Ascending aorta (tissue), 2 donors: ENCODE measurements at regions not wholly inside any gene's neighbourhood (a gene's known extent, or its start where the extent isn't known, plus 50 kb on each side); places are given as distances from the start of the nearest gene placed in this dataset.

Experiments
- DNase-seq, 2 donors: peaks; one replicate each; pipeline ENCODE4 v3.0.0-alpha.2; 2019; ENCODE audit warnings: low spot score in 2 of 2
- H3K27ac ChIP-seq, 2 donors: fragments of 200-600 bp; sonication (generic); one replicate each; pipeline ENCODE4 v1.5.1; 2016 to 2017; ENCODE audit warnings: mild to moderate bottlenecking in 1 of 2
- H3K27me3 ChIP-seq: fragments of 200-600 bp; sonication (generic); one replicate; pipeline ENCODE4 v1.5.1; 2017
- H3K36me3 ChIP-seq, 2 donors: fragments of 200-600 bp; sonication (generic); one replicate each; pipeline ENCODE4 v1.5.1; 2016
- H3K4me1 ChIP-seq, 2 donors: fragments of 200-600 bp; sonication (generic); one replicate each; pipeline ENCODE4 v1.5.1; 2016 to 2017; ENCODE audit warnings: mild to moderate bottlenecking in 1 of 2
- H3K4me3 ChIP-seq, 2 donors: fragments of 200-600 bp; sonication (generic); one replicate each; pipeline ENCODE4 v1.5.1; 2016 to 2017; ENCODE audit warnings: mild to moderate bottlenecking in 1 of 2
- H3K9me3 ChIP-seq, 2 donors: fragments of 200-600 bp; sonication (generic); one replicate each; pipeline ENCODE4 v1.5.1; 2016
- CTCF ChIP-seq, 3 experiments: fragments of 200-600 bp in 2 of 3; fragments of 450-650 bp in 1 of 3; sonication (generic) in 2 of 3; IDR thresholded peaks; one replicate each; pipeline ENCODE4 v1.5.1; 2016 to 2019; ENCODE audit warnings: antibody characterized with exemption in 3 of 3, mild to moderate bottlenecking in 1 of 3, moderate library complexity in 1 of 3
- intact Hi-C: fragments of 100-400 bp; cut with DNase I; formaldehyde crosslinking; loops from one replicate; pipeline ENCODE4 v1.15.1; 2023

DNA sequence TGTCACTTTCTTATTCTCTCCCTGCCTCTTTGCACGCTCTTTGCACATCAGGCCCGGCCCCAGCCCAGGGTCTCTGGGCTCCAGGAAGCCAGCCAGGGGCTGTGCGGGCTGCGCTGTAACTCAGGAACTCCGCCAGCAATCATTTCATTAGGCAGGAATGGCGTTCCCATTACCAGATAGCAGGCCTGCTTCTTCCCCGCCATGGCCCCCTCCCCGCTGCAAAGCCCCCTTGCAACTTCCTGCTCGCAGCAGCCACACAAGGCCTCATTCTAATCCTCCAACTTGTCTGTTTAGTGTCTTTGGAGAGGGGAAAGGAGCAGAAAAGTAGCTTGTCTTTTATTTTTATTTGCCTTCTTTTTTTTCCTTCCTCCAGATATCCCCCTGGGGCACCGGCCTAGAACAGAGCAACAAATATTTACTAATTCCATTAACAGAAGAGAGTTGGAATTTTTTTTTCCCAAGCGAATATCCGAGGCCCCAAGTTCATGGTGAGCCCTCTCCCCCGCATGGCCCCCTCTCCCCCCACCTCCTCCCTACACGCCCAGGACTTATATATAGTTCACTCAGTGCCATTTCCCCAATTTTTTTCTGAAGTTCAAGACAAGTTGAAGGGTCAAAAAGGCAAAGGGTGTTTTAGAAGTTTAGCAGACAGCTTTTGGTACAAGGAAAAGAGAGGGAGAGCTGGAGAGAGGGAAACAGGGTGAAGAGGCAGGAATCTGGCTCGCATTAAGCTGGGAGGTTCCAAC lies 329.4 kb upstream of the TBX3 start:
- no peak overlapping the region for H3K27ac ChIP-seq
- no peaks in the 10 kb centered on the region for H3K9me3 ChIP-seq
- no peak overlapping the region for H3K4me3 ChIP-seq
- H3K36me3 ChIP-seq, result no peaks in the 10 kb centered on the region
- intact Hi-C loops, result no loop called here
- no peak for DNase-seq
- no peaks in the 10 kb centered on the region for H3K27me3 ChIP-seq
- TF ChIP-seq CTCF (IDR thresholded peaks at IDR 0.05), result no peak
- no peaks in the 10 kb centered on the region for H3K4me1 ChIP-seq

- H3K27ac ChIP-seq, result no peak overlapping the region
These were observed 328.9 kb upstream of the TBX3 start for GRCh38 chr12:115012861-115013235.

DNA sequence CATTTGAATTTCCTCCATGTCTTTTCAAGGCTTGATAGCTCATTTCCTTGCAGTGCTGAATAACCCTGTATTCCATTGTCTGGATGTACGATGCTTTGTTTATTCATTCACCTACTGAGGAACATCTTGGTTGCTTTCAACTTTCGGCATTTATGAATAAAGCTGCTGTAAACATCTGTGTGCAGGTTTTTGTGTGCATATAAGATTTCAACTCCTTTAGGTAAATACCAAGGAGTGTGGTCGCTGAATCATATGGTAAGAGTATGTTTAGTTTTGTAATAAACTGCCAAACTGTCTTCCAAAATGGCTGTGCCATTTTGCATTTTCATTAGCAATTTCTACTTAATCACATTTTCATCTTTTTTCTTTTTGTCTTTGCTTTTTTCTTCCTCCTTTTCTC lies 327.7 kb upstream of the TBX3 start:
- Histone ChIP-seq H3K9me3 (no peaks in the 10 kb centered on the region), H3K27me3 (no peaks in the 10 kb centered on the region), H3K36me3 (no peaks in the 10 kb centered on the region), H3K4me1 (no peaks in the 10 kb centered on the region), H3K4me3 (no peak overlapping the region), H3K27ac (no peak overlapping the region)
- DNase-seq, result no peak
- TF ChIP-seq CTCF (IDR thresholded peaks at IDR 0.05), result no peak
- intact Hi-C loops, result no loop called here

More at GRCh38 chr12:115012861-115013235, 328.9 kb upstream of the TBX3 start:
- intact Hi-C loops, result no loop called here
- H3K4me3 ChIP-seq, result no peak overlapping the region
- no peaks in the 10 kb centered on the region for H3K27me3 ChIP-seq
- H3K4me1 ChIP-seq, result no peaks in the 10 kb centered on the region
- DNase-seq, result no peak
- TF ChIP-seq CTCF (IDR thresholded peaks at IDR 0.05), result no peak
- no peaks in the 10 kb centered on the region for H3K9me3 ChIP-seq
- H3K36me3 ChIP-seq, result no peaks in the 10 kb centered on the region

DNA sequence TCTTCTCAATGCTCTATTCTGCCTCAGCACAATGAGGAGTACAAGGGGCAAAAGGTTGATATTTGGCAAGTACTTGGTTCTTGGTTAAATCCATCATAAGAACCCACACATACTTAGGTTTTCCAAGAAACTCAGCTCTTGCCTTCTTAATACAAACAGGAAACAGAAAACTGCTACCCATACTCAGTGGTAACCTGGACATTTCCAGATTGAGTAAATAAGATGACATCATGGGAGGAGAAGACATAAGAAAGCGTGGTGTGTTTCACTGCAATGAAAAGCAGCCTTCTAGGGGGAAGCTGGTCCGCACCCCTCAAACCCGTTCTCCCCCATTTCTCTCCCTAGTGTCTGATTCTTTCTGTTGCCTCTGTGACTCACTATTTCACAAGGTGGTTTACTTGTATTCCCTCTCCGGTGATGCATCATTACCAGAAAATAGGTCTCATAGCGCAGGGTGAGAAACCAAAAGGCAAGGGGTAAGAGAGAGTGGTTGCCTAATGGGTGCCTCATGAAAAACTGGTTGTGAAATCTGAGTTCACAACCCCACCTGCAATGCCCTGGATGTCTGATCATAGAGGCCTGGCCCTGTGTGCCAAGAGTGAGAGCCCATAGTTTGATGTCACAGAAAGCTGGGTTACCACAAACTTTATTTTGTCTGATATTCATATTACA lies 326.5 kb upstream of the TBX3 start:
- intact Hi-C loops, result no loop called here
- no peak for TF ChIP-seq CTCF (IDR thresholded peaks at IDR 0.05)
- no peak overlapping the region for H3K4me3 ChIP-seq
- no peak for DNase-seq
- no peaks in the 10 kb centered on the region for H3K27me3 ChIP-seq
- H3K4me1 ChIP-seq, result no peaks in the 10 kb centered on the region
- no peaks in the 10 kb centered on the region for H3K36me3 ChIP-seq
- no peak overlapping the region for H3K27ac ChIP-seq
- no peaks in the 10 kb centered on the region for H3K9me3 ChIP-seq

DNA sequence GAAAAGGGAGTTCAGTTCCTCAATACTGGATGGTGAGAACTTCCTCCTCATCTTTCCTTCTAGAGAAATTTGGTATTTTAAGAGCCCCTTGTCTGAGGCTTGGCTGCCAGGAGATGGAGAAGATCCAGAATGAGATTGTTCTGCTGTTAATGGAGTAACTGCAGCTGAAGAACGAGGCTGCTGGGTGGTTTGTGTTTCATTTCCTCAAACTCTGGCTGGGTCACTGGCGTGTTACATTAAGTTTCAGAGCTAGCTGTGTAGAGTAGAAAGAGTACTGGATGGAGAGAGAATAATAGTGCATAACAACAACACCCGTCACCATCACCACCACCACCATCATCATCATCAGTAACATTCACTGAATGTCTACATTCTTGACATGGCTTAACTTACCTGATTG lies 325.0 kb upstream of the TBX3 start:
- no peak overlapping the region for H3K4me3 ChIP-seq
- no peak overlapping the region for H3K27ac ChIP-seq
- H3K9me3 ChIP-seq, result no peaks in the 10 kb centered on the region
- no peak for DNase-seq
- H3K27me3 ChIP-seq, result no peaks in the 10 kb centered on the region
- no peaks in the 10 kb centered on the region for H3K36me3 ChIP-seq
- TF ChIP-seq CTCF (IDR thresholded peaks at IDR 0.05), result no peak
- intact Hi-C loops, result no loop called here
- H3K4me1 ChIP-seq, result no peaks in the 10 kb centered on the region
